HL-60 (cell line): ENCODE measurements at regions not wholly inside any gene's neighbourhood (a gene's known extent, or its start where the extent isn't known, plus 50 kb on each side); places are given as distances from the start of the nearest gene placed in this dataset.

Experiments
- DNase-seq, 2 experiments: peaks; one replicate each; pipeline ENCODE4 v3.0.0-alpha.2; 2010 to 2020; ENCODE audit warnings: low read depth in 1 of 2, low spot score in 1 of 2
- H3K27ac ChIP-seq: fragments of 250-450 bp; sonication (Bioruptor Pico); replicated peaks from 2 replicates; pipeline ENCODE4 v1.5.1; 2020; ENCODE audit warnings: mild to moderate bottlenecking, moderate library complexity
- H3K27me3 ChIP-seq: fragments of 250-450 bp; sonication (Bioruptor Pico); 2 replicates; pipeline ENCODE4 v1.5.1; 2021; ENCODE audit warnings: mild to moderate bottlenecking, moderate library complexity; ENCODE audit not compliant: insufficient read depth, poor library complexity, severe bottlenecking
- H3K4me3 ChIP-seq: replicated peaks from 2 replicates; pipeline ENCODE4 v1.5.1; 2011; ENCODE audit warnings: mild to moderate bottlenecking, control low read depth, low read length; ENCODE audit not compliant: insufficient read depth
- CTCF ChIP-seq: IDR thresholded peaks from one replicate; pipeline ENCODE4 v1.5.1; 2011; ENCODE audit warnings: low read length, control low read depth, inconsistent platforms; ENCODE audit not compliant: insufficient read depth
- GABPA ChIP-seq: IDR thresholded peaks from 2 replicates; pipeline ENCODE4 v1.6.1; 2012; ENCODE audit warnings: low read depth
- POLR2AphosphoS5 ChIP-seq: IDR thresholded peaks from 2 replicates; pipeline ENCODE4 v1.6.1; 2012; ENCODE audit warnings: low read depth
- SPI1 ChIP-seq: IDR thresholded peaks from 2 replicates; pipeline ENCODE4 v1.6.1; 2012; ENCODE audit warnings: low read depth, mild to moderate bottlenecking, borderline replicate concordance
- TF ChIP-seq, protein P1 (sequence below): IDR thresholded peaks from 2 replicates; pipeline ENCODE4 v1.6.1; 2012; ENCODE audit warnings: low read depth; ENCODE audit not compliant: insufficient replicate concordance

GRCh38 chr19:34580408-34580807, 96.6 kb downstream of the SCGB2B2 start:
- TF ChIP-seq SPI1, result no peak
- TF ChIP-seq GABPA, result no peak
- no peak for TF ChIP-seq POLR2AphosphoS5
- TF ChIP-seq CTCF, result no peak
- TF ChIP-seq, protein P1, sequence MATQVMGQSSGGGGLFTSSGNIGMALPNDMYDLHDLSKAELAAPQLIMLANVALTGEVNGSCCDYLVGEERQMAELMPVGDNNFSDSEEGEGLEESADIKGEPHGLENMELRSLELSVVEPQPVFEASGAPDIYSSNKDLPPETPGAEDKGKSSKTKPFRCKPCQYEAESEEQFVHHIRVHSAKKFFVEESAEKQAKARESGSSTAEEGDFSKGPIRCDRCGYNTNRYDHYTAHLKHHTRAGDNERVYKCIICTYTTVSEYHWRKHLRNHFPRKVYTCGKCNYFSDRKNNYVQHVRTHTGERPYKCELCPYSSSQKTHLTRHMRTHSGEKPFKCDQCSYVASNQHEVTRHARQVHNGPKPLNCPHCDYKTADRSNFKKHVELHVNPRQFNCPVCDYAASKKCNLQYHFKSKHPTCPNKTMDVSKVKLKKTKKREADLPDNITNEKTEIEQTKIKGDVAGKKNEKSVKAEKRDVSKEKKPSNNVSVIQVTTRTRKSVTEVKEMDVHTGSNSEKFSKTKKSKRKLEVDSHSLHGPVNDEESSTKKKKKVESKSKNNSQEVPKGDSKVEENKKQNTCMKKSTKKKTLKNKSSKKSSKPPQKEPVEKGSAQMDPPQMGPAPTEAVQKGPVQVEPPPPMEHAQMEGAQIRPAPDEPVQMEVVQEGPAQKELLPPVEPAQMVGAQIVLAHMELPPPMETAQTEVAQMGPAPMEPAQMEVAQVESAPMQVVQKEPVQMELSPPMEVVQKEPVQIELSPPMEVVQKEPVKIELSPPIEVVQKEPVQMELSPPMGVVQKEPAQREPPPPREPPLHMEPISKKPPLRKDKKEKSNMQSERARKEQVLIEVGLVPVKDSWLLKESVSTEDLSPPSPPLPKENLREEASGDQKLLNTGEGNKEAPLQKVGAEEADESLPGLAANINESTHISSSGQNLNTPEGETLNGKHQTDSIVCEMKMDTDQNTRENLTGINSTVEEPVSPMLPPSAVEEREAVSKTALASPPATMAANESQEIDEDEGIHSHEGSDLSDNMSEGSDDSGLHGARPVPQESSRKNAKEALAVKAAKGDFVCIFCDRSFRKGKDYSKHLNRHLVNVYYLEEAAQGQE, result no peak
- no peaks in the 10 kb centered on the region for H3K27me3 ChIP-seq
- DNase-seq, result no peak

GRCh38 chr19:34580055-34580336, 97.0 kb downstream of the SCGB2B2 start:
- Histone ChIP-seq H3K27ac (no peak overlapping the region), H3K4me3 (no peak overlapping the region), H3K27me3 (no peaks in the 10 kb centered on the region)
- DNase-seq, result no peak
- TF ChIP-seq POLR2AphosphoS5 (no peak), SPI1 (no peak), GABPA (no peak), CTCF (no peak)
- TF ChIP-seq, protein P1, result no peak

More at GRCh38 chr19:34580408-34580807, 96.6 kb downstream of the SCGB2B2 start:
- H3K27ac ChIP-seq, result no peak overlapping the region
- H3K4me3 ChIP-seq, result no peak overlapping the region

GRCh38 chr19:34579281-34580054, 97.5 kb downstream of the SCGB2B2 start:
- no peak for DNase-seq
- Histone ChIP-seq H3K27me3 (no peaks in the 10 kb centered on the region), H3K27ac (no peak overlapping the region), H3K4me3 (no peak overlapping the region)
- TF ChIP-seq GABPA (no peak), SPI1 (no peak), CTCF (no peak), POLR2AphosphoS5 (no peak)
- TF ChIP-seq, protein P1, result peak; percentile 59
